ENCODE measurements at regions not wholly inside any gene's neighbourhood (a gene's known extent, or its start where the extent isn't known, plus 50 kb on each side); places are given as distances from the start of the nearest gene placed in this dataset.

GRCh38 chr13:94968757-94969086, 256.4 kb upstream of the SOX21 start:
- no peak for FAIRE-seq
- DNase-seq (ENCODE audit: low spot score), result no peak

- DNase-seq (ENCODE audit: low spot score) (no peak), FAIRE-seq (no peak)
Measured at GRCh38 chr13:94968040-94968756, 255.9 kb upstream of the SOX21 start.

- FAIRE-seq, result no peak
Measured at GRCh38 chr13:94967183-94968039, 255.1 kb upstream of the SOX21 start.

GRCh38 chr13:94966422-94966955, 254.1 kb upstream of the SOX21 start:
- no peak for DNase-seq (ENCODE audit: low spot score)
- FAIRE-seq, result no peak

More at GRCh38 chr13:94967183-94968039, 255.1 kb upstream of the SOX21 start:
- DNase-seq (ENCODE audit: low spot score), result no peak

- FAIRE-seq (no peak), DNase-seq (ENCODE audit: low spot score) (no peak)
Measured at GRCh38 chr13:94959626-94960025, 247.3 kb upstream of the SOX21 start.

- DNase-seq (ENCODE audit: low spot score) (no peak), FAIRE-seq (no peak)
Measured at GRCh38 chr13:94956417-94957110, 244.2 kb upstream of the SOX21 start.

GRCh38 chr13:94952787-94953186, 240.4 kb upstream of the SOX21 start:
- no peak for DNase-seq (ENCODE audit: low spot score)
- FAIRE-seq, result no peak

GRCh38 chr13:94950303-94950702, 238.0 kb upstream of the SOX21 start:
- FAIRE-seq (no peak), DNase-seq (ENCODE audit: low spot score) (no peak)

GRCh38 chr13:94947965-94948371, 235.6 kb upstream of the SOX21 start:
- DNase-seq (ENCODE audit: low spot score) (no peak), FAIRE-seq (no peak)

- FAIRE-seq, result no peak
- DNase-seq (ENCODE audit: low spot score), result no peak
Measured at GRCh38 chr13:94947392-94947791, 235.0 kb upstream of the SOX21 start.

GRCh38 chr13:94946039-94946438, 233.7 kb upstream of the SOX21 start:
- no peak for FAIRE-seq
- no peak for DNase-seq (ENCODE audit: low spot score)

GRCh38 chr13:94938124-94938523, 225.8 kb upstream of the SOX21 start:
- FAIRE-seq, result no peak
- DNase-seq (ENCODE audit: low spot score), result no peak

GRCh38 chr13:94936633-94937032, 224.3 kb upstream of the SOX21 start:
- no peak for FAIRE-seq
- no peak for DNase-seq (ENCODE audit: low spot score)

GRCh38 chr13:94933936-94934335, 221.6 kb upstream of the SOX21 start:
- DNase-seq (ENCODE audit: low spot score), result no peak
- FAIRE-seq, result no peak

GRCh38 chr13:94933230-94933751, 220.9 kb upstream of the SOX21 start:
- no peak for DNase-seq (ENCODE audit: low spot score)
- FAIRE-seq, result no peak

- no peak for DNase-seq (ENCODE audit: low spot score)
- FAIRE-seq, result no peak
Measured at GRCh38 chr13:94928127-94928775, 215.9 kb upstream of the SOX21 start.

- no peak for FAIRE-seq
- no peak for DNase-seq (ENCODE audit: low spot score)
Measured at GRCh38 chr13:94925263-94925662, 212.9 kb upstream of the SOX21 start.

GRCh38 chr13:94921181-94921580, 208.8 kb upstream of the SOX21 start:
- DNase-seq (ENCODE audit: low spot score), result no peak
- FAIRE-seq, result no peak

- FAIRE-seq, result no peak
- no peak for DNase-seq (ENCODE audit: low spot score)
Measured at GRCh38 chr13:94920578-94920977, 208.2 kb upstream of the SOX21 start.

- DNase-seq (ENCODE audit: low spot score), result no peak
- FAIRE-seq, result no peak
Measured at GRCh38 chr13:94917824-94918223, 205.5 kb upstream of the SOX21 start.

GRCh38 chr13:94914895-94915294, 202.6 kb upstream of the SOX21 start:
- FAIRE-seq, result no peak
- DNase-seq (ENCODE audit: low spot score), result no peak
